OCI-LY1 (cell line): ENCODE measurements at regions not wholly inside any gene's neighbourhood (a gene's known extent, or its start where the extent isn't known, plus 50 kb on each side); places are given as distances from the start of the nearest gene placed in this dataset.

Experiments used
- H2AFZ ChIP-seq: fragments of 200-600 bp; sonication (generic), shearing (Covaris generic); 2 replicates; pipeline ENCODE4 v1.6.0; 2014; ENCODE audit warnings: antibody characterized with exemption, mild to moderate bottlenecking, low read length
- H3F3A ChIP-seq: fragments of 200-600 bp; sonication (generic), shearing (Covaris generic); 2 replicates; pipeline ENCODE4 v1.6.0; 2014; ENCODE audit warnings: mild to moderate bottlenecking, antibody characterized with exemption, low read length, moderate library complexity; ENCODE audit not compliant: insufficient read depth
- H3K27ac ChIP-seq: fragments of 200-600 bp; sonication (generic); 2 replicates; pipeline ENCODE4 v1.5.1; 2014; ENCODE audit warnings: low read length, mixed run types, mild to moderate bottlenecking, low read depth; ENCODE audit not compliant: poor library complexity, severe bottlenecking
- H3K27me3 ChIP-seq: fragments of 200-600 bp; sonication (generic); 2 replicates; pipeline ENCODE4 v1.6.0; 2014; ENCODE audit warnings: antibody characterized with exemption, mild to moderate bottlenecking, low read length, moderate library complexity; ENCODE audit not compliant: insufficient read depth
- H3K36me3 ChIP-seq: fragments of 200-600 bp; sonication (generic); 2 replicates; pipeline ENCODE4 v1.6.1; 2014; ENCODE audit warnings: mild to moderate bottlenecking, antibody characterized with exemption, low read length, moderate library complexity, mixed read lengths; ENCODE audit not compliant: insufficient read depth
- H3K4me1 ChIP-seq: fragments of 200-600 bp; sonication (generic); 2 replicates; pipeline ENCODE4 v1.5.1; 2014; ENCODE audit warnings: mild to moderate bottlenecking, low read length, moderate library complexity; ENCODE audit not compliant: insufficient read depth, severe bottlenecking
- H3K4me2 ChIP-seq: fragments of 200-600 bp; sonication (generic), shearing (Covaris generic); 2 replicates; pipeline ENCODE4 v1.6.1; 2014; ENCODE audit warnings: low read length
- H3K4me3 ChIP-seq: fragments of 200-600 bp; sonication (generic); 2 replicates; pipeline ENCODE4 v1.5.1; 2014; ENCODE audit warnings: low read length, low read depth, mild to moderate bottlenecking, mixed read lengths; ENCODE audit not compliant: poor library complexity, severe bottlenecking
- H3K79me2 ChIP-seq: fragments of 200-600 bp; shearing (Covaris generic); 2 replicates; pipeline ENCODE4 v1.6.1; 2016; ENCODE audit warnings: mixed run types, low read length, mixed read lengths; ENCODE audit not compliant: insufficient read depth
- H3K9ac ChIP-seq: fragments of 200-600 bp; sonication (generic), shearing (Covaris generic); 2 replicates; pipeline ENCODE4 v1.6.1; 2014; ENCODE audit warnings: mild to moderate bottlenecking, low read length, mixed read lengths
- H3K9me2 ChIP-seq: fragments of 200-600 bp; sonication (generic), shearing (Covaris generic); 2 replicates; pipeline ENCODE4 v1.6.1; 2014; ENCODE audit warnings: low read depth, mild to moderate bottlenecking, low read length, mixed read lengths
- H3K9me3 ChIP-seq: fragments of 200-600 bp; shearing (Covaris generic); 2 replicates; pipeline ENCODE4 v1.6.1; 2014; ENCODE audit warnings: low read length, mixed read lengths
- H4K20me1 ChIP-seq: fragments of 200-600 bp; sonication (generic), shearing (Covaris generic); 2 replicates; pipeline ENCODE4 v1.6.0; 2016; ENCODE audit warnings: mild to moderate bottlenecking, low read length; ENCODE audit not compliant: insufficient read depth
- CTCF ChIP-seq: fragments of 200-600 bp; sonication (generic), shearing (Covaris generic); IDR thresholded peaks from 2 replicates; pipeline ENCODE4 v1.5.1; 2017; ENCODE audit warnings: mild to moderate bottlenecking, antibody characterized with exemption, low read length, moderate library complexity, mixed read lengths
- EZH2 ChIP-seq: fragments of 200-600 bp; sonication (generic), shearing (Covaris generic); IDR thresholded peaks from 2 replicates; pipeline ENCODE4 v1.8.0; 2017; ENCODE audit warnings: borderline replicate concordance, mixed run types, mild to moderate bottlenecking, antibody characterized with exemption, low read length, moderate library complexity, mixed read lengths

GRCh38 chr17:45577571-45578279 is 87.2 kb upstream of the PLEKHM1 start:
- Histone ChIP-seq H3K9me3 (no peaks in the 10 kb centered on the region), H3K27me3 (no peaks in the 10 kb centered on the region), H3K4me3 (no peak overlapping the region), H3K9me2 (no peaks in the 10 kb centered on the region), H3K4me2 (no peak overlapping the region), H3F3A (no peaks in the 10 kb centered on the region), H4K20me1 (no peaks in the 10 kb centered on the region), H3K9ac (no peak overlapping the region), H3K79me2 (peaks cover 75% of the 10 kb centered on the region), H3K36me3 (peaks cover 41% of the 10 kb centered on the region), H3K4me1 (peaks cover 26% of the 10 kb centered on the region), H3K27ac (no peak overlapping the region), H2AFZ (no peak overlapping the region)
- no peak for TF ChIP-seq EZH2
- TF ChIP-seq CTCF, result no peak

GRCh38 chr17:45578516-45579455 is 88.3 kb upstream of the PLEKHM1 start:
- H3K4me1 ChIP-seq, result peaks cover 37% of the 10 kb centered on the region
- H3K9ac ChIP-seq, result no peak overlapping the region
- no peak overlapping the region for H3K4me2 ChIP-seq
- H3F3A ChIP-seq, result no peaks in the 10 kb centered on the region
- peaks cover 41% of the 10 kb centered on the region for H3K36me3 ChIP-seq
- no peak overlapping the region for H3K4me3 ChIP-seq
- no peaks in the 10 kb centered on the region for H3K9me2 ChIP-seq
- TF ChIP-seq CTCF (no peak), EZH2 (no peak)
- no peak overlapping the region for H3K27ac ChIP-seq
- H3K9me3 ChIP-seq, result no peaks in the 10 kb centered on the region
- no peaks in the 10 kb centered on the region for H3K27me3 ChIP-seq
- no peaks in the 10 kb centered on the region for H4K20me1 ChIP-seq
- H2AFZ ChIP-seq, result no peak overlapping the region
- H3K79me2 ChIP-seq, result peaks cover 74% of the 10 kb centered on the region

- Histone ChIP-seq H3K9me2 (no peaks in the 10 kb centered on the region), H4K20me1 (no peaks in the 10 kb centered on the region), H3K9ac (no peak overlapping the region), H3K27me3 (no peaks in the 10 kb centered on the region), H3K79me2 (peaks cover 64% of the 10 kb centered on the region), H3K27ac (no peak overlapping the region), H3F3A (no peaks in the 10 kb centered on the region), H3K36me3 (peaks cover 41% of the 10 kb centered on the region), H3K4me1 (peaks cover 40% of the 10 kb centered on the region), H2AFZ (no peak overlapping the region), H3K4me3 (no peak overlapping the region), H3K4me2 (no peak overlapping the region), H3K9me3 (no peaks in the 10 kb centered on the region)
- TF ChIP-seq CTCF, result no peak
Measured at GRCh38 chr17:45579529-45580495, 89.3 kb upstream of the PLEKHM1 start.
